Inflammatory macrophage treated with lipopolysaccharide for 1 hour (primary cell): ENCODE measurements at regions not wholly inside any gene's neighbourhood (a gene's known extent, or its start where the extent isn't known, plus 50 kb on each side); places are given as distances from the start of the nearest gene placed in this dataset.
A peak's percentile ranks its signal among the peaks of the same experiment; 100 is the strongest.

Source experiments
- DNase-seq, 2 donors: peaks; one replicate each; pipeline ENCODE4 v3.0.0-alpha.2; 2020 to 2022

GRCh38 chr9:86829496-86830046 lies 117.7 kb downstream of the GAS1 start:
- DNase-seq, result no peak

- DNase-seq, result peak; percentile 32 to 68
Measured at GRCh38 chr9:86828631-86829030, 118.7 kb downstream of the GAS1 start.

- peak in 1 of 2 donors; percentile 4 for DNase-seq
Measured at GRCh38 chr9:86827893-86828292, 119.4 kb downstream of the GAS1 start.

GRCh38 chr9:86825299-86825698 lies 122.0 kb downstream of the GAS1 start:
- DNase-seq, result no peak

- no peak for DNase-seq
Measured at GRCh38 chr9:86822006-86822801, 125.1 kb downstream of the GAS1 start.

- DNase-seq, result no peak
Measured at GRCh38 chr9:86821006-86821845, 126.1 kb downstream of the GAS1 start.

GRCh38 chr9:86819552-86819951 lies 127.8 kb downstream of the GAS1 start:
- DNase-seq, result no peak

- no peak for DNase-seq
Measured at GRCh38 chr9:86818636-86819035, 128.7 kb downstream of the GAS1 start.

- DNase-seq, result no peak
Measured at GRCh38 chr9:86816868-86817267, 130.4 kb downstream of the GAS1 start.

GRCh38 chr9:86816366-86816765 lies 130.9 kb downstream of the GAS1 start:
- no peak for DNase-seq

GRCh38 chr9:86812616-86813015 lies 134.7 kb downstream of the GAS1 start:
- no peak for DNase-seq

GRCh38 chr9:86809759-86810367 lies 137.4 kb downstream of the GAS1 start:
- DNase-seq, result no peak

GRCh38 chr9:86809151-86809550 lies 138.2 kb downstream of the GAS1 start:
- no peak for DNase-seq

GRCh38 chr9:86807367-86807976 lies 139.8 kb downstream of the GAS1 start:
- no peak for DNase-seq

- DNase-seq, result no peak
Measured at GRCh38 chr9:86804011-86804410, 143.3 kb downstream of the GAS1 start.

GRCh38 chr9:86802900-86803673 lies 144.2 kb downstream of the GAS1 start:
- DNase-seq, result no peak

- DNase-seq, result no peak
Measured at GRCh38 chr9:86801246-86801645, 146.1 kb downstream of the GAS1 start.

- no peak for DNase-seq
Measured at GRCh38 chr9:86800681-86801080, 146.6 kb downstream of the GAS1 start.

- no peak for DNase-seq
Measured at GRCh38 chr9:86798966-86799365, 148.3 kb downstream of the GAS1 start.

- DNase-seq, result no peak
Measured at GRCh38 chr9:86796666-86797065, 150.6 kb downstream of the GAS1 start.

- DNase-seq, result no peak
Measured at GRCh38 chr9:86795823-86796553, 151.3 kb downstream of the GAS1 start.
